GM21723 (cell line): ENCODE measurements at regions not wholly inside any gene's neighbourhood (a gene's known extent, or its start where the extent isn't known, plus 50 kb on each side); places are given as distances from the start of the nearest gene placed in this dataset.
"Not testable (repeated sequence)": the region's sequence is repeated elsewhere in the genome, so short reads cannot be mapped to it uniquely, and the experiment has no call there.

Experiments
- ATAC-seq: cut with Tn5 transposase; IDR thresholded peaks from one replicate; pipeline ENCODE4 v1.9.1; 2021; ENCODE audit warnings: mild to moderate bottlenecking, moderate library complexity; ENCODE audit not compliant: unreplicated experiment

GRCh38 chr20:25865715-25866656 lies 169.3 kb upstream of the ZNF337 start:
- no peak for ATAC-seq

- not testable (repeated sequence) for ATAC-seq
Measured at GRCh38 chr20:25864963-25865714, 168.5 kb upstream of the ZNF337 start.

DNA sequence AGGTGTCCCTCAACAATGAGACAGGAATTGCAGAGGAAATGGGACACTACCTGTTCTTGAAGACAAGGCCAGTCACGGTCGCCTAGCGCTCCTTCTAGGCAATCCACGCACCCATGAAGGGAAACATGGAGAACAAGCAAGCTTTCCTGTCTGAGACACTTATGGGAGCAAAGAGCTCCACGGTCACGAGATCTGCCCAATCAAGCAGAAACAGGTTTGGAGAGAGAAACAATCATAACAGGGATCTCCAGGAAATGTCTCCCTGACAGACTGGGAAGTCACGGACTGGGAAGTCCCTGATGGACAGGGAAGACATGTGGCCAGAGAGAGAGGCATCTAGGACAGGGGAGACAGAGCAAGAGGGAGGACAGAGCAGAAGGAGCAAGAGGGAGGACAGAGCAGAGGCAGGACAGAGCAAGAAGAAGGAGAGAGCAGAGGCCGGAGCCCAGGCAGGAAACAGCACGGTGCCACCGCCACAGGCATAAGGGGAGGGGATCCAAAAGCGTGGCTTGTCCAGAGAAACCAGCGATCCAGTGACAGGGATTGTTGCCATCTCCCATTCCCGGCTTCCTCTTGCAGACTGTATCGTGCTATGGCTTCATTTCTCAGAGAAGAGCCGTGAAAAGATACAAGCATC lies 167.8 kb upstream of the ZNF337 start:
- no peak for ATAC-seq

DNA sequence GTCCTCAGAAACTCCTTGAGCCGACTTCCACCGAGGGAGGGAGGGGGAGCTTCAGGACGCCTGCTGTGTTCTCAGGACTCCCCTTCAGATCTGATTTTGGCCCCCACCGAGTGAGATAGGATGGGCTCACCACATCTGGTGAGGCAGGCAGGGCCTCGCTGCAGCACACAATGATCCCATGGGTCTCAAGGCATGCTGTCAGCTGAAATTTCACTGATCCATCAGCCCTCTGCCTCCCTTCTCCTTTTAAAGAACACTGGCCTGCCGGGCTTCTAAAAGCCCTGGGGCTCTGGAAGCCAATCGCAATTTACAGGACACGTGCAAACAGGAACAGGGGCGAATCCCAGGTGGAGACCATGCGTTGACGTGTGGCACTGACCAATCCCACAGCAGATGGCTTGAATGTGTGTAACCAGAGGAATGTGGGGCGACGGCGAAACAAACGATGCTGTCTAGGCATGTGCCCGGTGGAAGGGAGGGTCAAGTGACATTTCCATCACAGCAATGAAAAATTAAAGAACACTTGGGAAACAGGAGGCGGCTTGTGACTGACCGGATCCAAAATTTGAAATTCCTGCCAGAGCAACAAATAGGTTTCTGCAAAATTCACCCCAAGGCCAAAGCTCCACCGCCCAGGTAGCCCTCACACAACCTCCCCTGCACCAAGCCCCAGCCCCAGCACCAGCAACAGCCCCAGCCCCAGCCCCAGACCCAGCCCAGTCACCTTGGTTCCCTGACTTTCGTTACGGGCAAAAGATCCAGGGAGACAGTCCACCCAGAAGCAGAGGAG lies 167.1 kb upstream of the ZNF337 start:
- ATAC-seq, result no peak

GRCh38 chr20:25862967-25863530 lies 166.4 kb upstream of the ZNF337 start:
- peak; percentile 63 for ATAC-seq

- no peak for ATAC-seq
Measured at GRCh38 chr20:25860531-25861150, 164.0 kb upstream of the ZNF337 start.

GRCh38 chr20:25859649-25860530 lies 163.2 kb upstream of the ZNF337 start:
- ATAC-seq, result no peak

- ATAC-seq, result no peak
Measured at GRCh38 chr20:25858495-25859425, 162.1 kb upstream of the ZNF337 start.

- not testable (repeated sequence) for ATAC-seq
Measured at GRCh38 chr20:25857091-25857788, 160.6 kb upstream of the ZNF337 start.

- ATAC-seq, result no peak
Measured at GRCh38 chr20:25856256-25856884, 159.7 kb upstream of the ZNF337 start.

- not testable (repeated sequence) for ATAC-seq
Measured at GRCh38 chr20:25855451-25856156, 159.0 kb upstream of the ZNF337 start.

- not testable (repeated sequence) for ATAC-seq
Measured at GRCh38 chr20:25854666-25855065, 158.0 kb upstream of the ZNF337 start.

- not testable (repeated sequence) for ATAC-seq
Measured at GRCh38 chr20:25853718-25854388, 157.2 kb upstream of the ZNF337 start.

GRCh38 chr20:25852968-25853717 lies 156.5 kb upstream of the ZNF337 start:
- not testable (repeated sequence) for ATAC-seq

- ATAC-seq, result not testable (repeated sequence)
Measured at GRCh38 chr20:25850133-25850532, 153.5 kb upstream of the ZNF337 start.
